BE2C (cell line): ENCODE measurements at regions not wholly inside any gene's neighbourhood (a gene's known extent, or its start where the extent isn't known, plus 50 kb on each side); places are given as distances from the start of the nearest gene placed in this dataset.

Source experiments
- DNase-seq: peaks from one replicate; pipeline ENCODE4 v3.0.0-alpha.2; 2020
- H3K27me3 ChIP-seq: fragments of 250-450 bp; sonication (Bioruptor Pico); 2 replicates; pipeline ENCODE4 v1.5.1; 2020; ENCODE audit warnings: mild to moderate bottlenecking
- H3K36me3 ChIP-seq: fragments of 250-450 bp; sonication (Bioruptor Pico); 2 replicates; pipeline ENCODE4 v1.5.1; 2020; ENCODE audit warnings: mild to moderate bottlenecking
- H3K4me1 ChIP-seq: fragments of 250-450 bp; sonication (Bioruptor Pico); 2 replicates; pipeline ENCODE4 v1.5.1; 2020
- H3K4me3 ChIP-seq: 2 replicates; pipeline ENCODE4 v1.5.1; 2011; ENCODE audit warnings: low read depth, low read length
- H3K9me3 ChIP-seq: fragments of 250-450 bp; sonication (Bioruptor Pico); 2 replicates; pipeline ENCODE4 v1.5.1; 2020
- CTCF ChIP-seq: IDR thresholded peaks from 2 replicates; pipeline ENCODE4 v1.5.1; 2012; ENCODE audit warnings: mild to moderate bottlenecking, low read depth, low read length

GRCh38 chr18:56501896-56502295, 136.5 kb downstream of the TXNL1 start:
- no peak overlapping the region for H3K4me3 ChIP-seq
- H3K4me1 ChIP-seq = no peaks in the 10 kb centered on the region
- DNase-seq = no peak
- no peaks in the 10 kb centered on the region for H3K9me3 ChIP-seq
- H3K36me3 ChIP-seq = no peaks in the 10 kb centered on the region
- no peaks in the 10 kb centered on the region for H3K27me3 ChIP-seq
- TF ChIP-seq CTCF = no peak

- no peak for DNase-seq
- no peaks in the 10 kb centered on the region for H3K4me1 ChIP-seq
- no peak for TF ChIP-seq CTCF
- no peaks in the 10 kb centered on the region for H3K27me3 ChIP-seq
- no peaks in the 10 kb centered on the region for H3K9me3 ChIP-seq
- no peak overlapping the region for H3K4me3 ChIP-seq
- H3K36me3 ChIP-seq = no peaks in the 10 kb centered on the region
These were observed 142.5 kb downstream of the TXNL1 start for GRCh38 chr18:56495884-56496283.

GRCh38 chr18:56493531-56493930, 144.9 kb downstream of the TXNL1 start:
- no peak for TF ChIP-seq CTCF
- H3K36me3 ChIP-seq = no peaks in the 10 kb centered on the region
- H3K4me1 ChIP-seq = no peaks in the 10 kb centered on the region
- H3K9me3 ChIP-seq = no peaks in the 10 kb centered on the region
- no peak for DNase-seq
- no peak overlapping the region for H3K4me3 ChIP-seq
- H3K27me3 ChIP-seq = no peaks in the 10 kb centered on the region

- Histone ChIP-seq H3K4me1 (no peaks in the 10 kb centered on the region), H3K9me3 (no peaks in the 10 kb centered on the region), H3K36me3 (no peaks in the 10 kb centered on the region), H3K27me3 (no peaks in the 10 kb centered on the region), H3K4me3 (no peak overlapping the region)
- TF ChIP-seq CTCF = no peak
- no peak for DNase-seq
These were observed 146.3 kb downstream of the TXNL1 start for GRCh38 chr18:56492136-56492535.

- Histone ChIP-seq H3K9me3 (no peaks in the 10 kb centered on the region), H3K27me3 (no peaks in the 10 kb centered on the region), H3K36me3 (no peaks in the 10 kb centered on the region), H3K4me1 (no peaks in the 10 kb centered on the region), H3K4me3 (no peak overlapping the region)
- DNase-seq = no peak
- TF ChIP-seq CTCF = no peak
These were observed 147.4 kb downstream of the TXNL1 start for GRCh38 chr18:56490942-56491341.

GRCh38 chr18:56489893-56490292, 148.5 kb downstream of the TXNL1 start:
- no peaks in the 10 kb centered on the region for H3K4me1 ChIP-seq
- no peaks in the 10 kb centered on the region for H3K36me3 ChIP-seq
- no peak for DNase-seq
- no peak overlapping the region for H3K4me3 ChIP-seq
- no peaks in the 10 kb centered on the region for H3K27me3 ChIP-seq
- no peak for TF ChIP-seq CTCF
- H3K9me3 ChIP-seq = no peaks in the 10 kb centered on the region
